ENCODE measurements at regions not wholly inside any gene's neighbourhood (a gene's known extent, or its start where the extent isn't known, plus 50 kb on each side); places are given as distances from the start of the nearest gene placed in this dataset.
"Not testable (repeated sequence)": the region's sequence is repeated elsewhere in the genome, so short reads cannot be mapped to it uniquely, and the experiment has no call there.

- not testable (repeated sequence) for DNase-seq (ENCODE audit: low read depth, low spot score)
These were observed 150.2 kb downstream of the SEC14L1 start for GRCh38 chr17:77290759-77291558.

- no peak for DNase-seq (ENCODE audit: low read depth, low spot score)
These were observed 151.0 kb downstream of the SEC14L1 start for GRCh38 chr17:77291591-77292386.

GRCh38 chr17:77294761-77295160 lies 154.0 kb downstream of the SEC14L1 start:
- no peak for DNase-seq (ENCODE audit: low read depth, low spot score)

- no peak for DNase-seq (ENCODE audit: low read depth, low spot score)
These were observed 154.6 kb downstream of the SEC14L1 start for GRCh38 chr17:77295241-77295853.

GRCh38 chr17:77296769-77297409 lies 156.1 kb downstream of the SEC14L1 start:
- DNase-seq (ENCODE audit: low read depth, low spot score), result no peak

GRCh38 chr17:77297693-77298666 lies 157.2 kb downstream of the SEC14L1 start:
- no peak for DNase-seq (ENCODE audit: low read depth, low spot score)

GRCh38 chr17:77298811-77299210 lies 158.0 kb downstream of the SEC14L1 start:
- no peak for DNase-seq (ENCODE audit: low read depth, low spot score)

- no peak for DNase-seq (ENCODE audit: low read depth, low spot score)
These were observed 158.7 kb downstream of the SEC14L1 start for GRCh38 chr17:77299256-77300015.

- no peak for DNase-seq (ENCODE audit: low read depth, low spot score)
These were observed 159.4 kb downstream of the SEC14L1 start for GRCh38 chr17:77300016-77300686.

GRCh38 chr17:77301694-77302266 lies 161.0 kb downstream of the SEC14L1 start:
- DNase-seq (ENCODE audit: low read depth, low spot score), result no peak

- DNase-seq (ENCODE audit: low read depth, low spot score), result no peak
These were observed 161.9 kb downstream of the SEC14L1 start for GRCh38 chr17:77302682-77303081.

- no peak for DNase-seq (ENCODE audit: low read depth, low spot score)
These were observed 162.9 kb downstream of the SEC14L1 start for GRCh38 chr17:77303620-77304019.

GRCh38 chr17:77304051-77304745 lies 163.4 kb downstream of the SEC14L1 start:
- no peak for DNase-seq (ENCODE audit: low read depth, low spot score)

- no peak for DNase-seq (ENCODE audit: low read depth, low spot score)
These were observed 164.1 kb downstream of the SEC14L1 start for GRCh38 chr17:77304746-77305473.

GRCh38 chr17:77306048-77306789 lies 165.4 kb downstream of the SEC14L1 start:
- no peak for DNase-seq (ENCODE audit: low read depth, low spot score)

- no peak for DNase-seq (ENCODE audit: low read depth, low spot score)
These were observed 166.2 kb downstream of the SEC14L1 start for GRCh38 chr17:77306790-77307478.
